Stimulated activated CD4-positive, alpha-beta T cell treated with anti-CD3 and anti-CD28 coated beads, TNF-alpha, amount 100 ng/mL, for 24 hours (primary cell): ENCODE measurements at regions not wholly inside any gene's neighbourhood (a gene's known extent, or its start where the extent isn't known, plus 50 kb on each side); places are given as distances from the start of the nearest gene placed in this dataset.

Experiments used
- DNase-seq, 3 experiments: peaks; one replicate each; pipeline ENCODE4 v3.0.0-alpha.2; 2020; ENCODE audit warnings: low read depth in 3 of 3

DNA sequence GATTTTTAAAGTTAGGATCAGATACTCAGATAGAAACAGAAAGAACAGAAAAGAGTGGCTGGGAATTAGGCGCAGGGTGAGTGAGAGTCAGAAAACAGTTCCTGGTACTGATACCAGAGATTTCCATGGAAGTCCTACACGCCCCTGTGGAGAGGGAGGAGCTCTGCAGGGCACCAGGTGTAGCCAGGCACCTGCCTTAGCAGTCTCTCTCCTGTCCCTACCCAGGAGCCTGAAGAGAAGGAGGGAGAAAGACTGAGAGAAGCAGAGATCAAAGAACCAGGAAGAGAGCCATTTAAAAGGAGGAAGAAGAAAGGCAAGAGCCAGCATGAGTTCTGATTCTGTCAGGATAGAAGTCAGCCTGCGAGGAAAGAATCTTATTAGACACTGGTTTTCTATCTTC is 65.0 kb downstream of the CBLN1 start:
- no peak for DNase-seq

GRCh38 chr16:49213594-49213993 is 68.0 kb downstream of the CBLN1 start:
- no peak for DNase-seq

DNA sequence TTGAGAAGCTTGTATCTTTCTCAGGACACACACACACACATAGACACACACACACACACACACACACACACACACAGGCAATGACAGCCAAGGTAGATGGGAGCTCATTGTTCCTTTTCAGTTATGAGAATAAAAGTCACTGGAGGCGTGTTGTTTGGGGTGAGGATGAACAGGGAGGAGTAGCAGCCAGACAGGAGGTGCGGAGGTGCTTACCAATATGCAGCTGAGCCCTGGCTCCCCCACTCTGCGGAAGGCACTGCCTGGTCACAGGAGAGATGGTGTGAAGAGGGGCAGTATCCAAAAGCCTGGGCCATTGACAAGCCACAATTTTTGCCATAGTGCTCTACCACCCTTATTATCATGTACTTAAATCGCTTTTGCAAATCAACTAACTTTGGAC is 77.4 kb downstream of the CBLN1 start:
- DNase-seq = no peak

GRCh38 chr16:49203361-49203760 is 78.3 kb downstream of the CBLN1 start:
- DNase-seq = no peak

GRCh38 chr16:49201118-49201517 is 80.5 kb downstream of the CBLN1 start:
- DNase-seq = no peak

GRCh38 chr16:49200223-49200820 is 81.3 kb downstream of the CBLN1 start:
- no peak for DNase-seq

- DNase-seq = no peak
These were observed 86.4 kb downstream of the CBLN1 start for GRCh38 chr16:49195237-49195548.

GRCh38 chr16:49194537-49195236 is 87.0 kb downstream of the CBLN1 start:
- DNase-seq = no peak

DNA sequence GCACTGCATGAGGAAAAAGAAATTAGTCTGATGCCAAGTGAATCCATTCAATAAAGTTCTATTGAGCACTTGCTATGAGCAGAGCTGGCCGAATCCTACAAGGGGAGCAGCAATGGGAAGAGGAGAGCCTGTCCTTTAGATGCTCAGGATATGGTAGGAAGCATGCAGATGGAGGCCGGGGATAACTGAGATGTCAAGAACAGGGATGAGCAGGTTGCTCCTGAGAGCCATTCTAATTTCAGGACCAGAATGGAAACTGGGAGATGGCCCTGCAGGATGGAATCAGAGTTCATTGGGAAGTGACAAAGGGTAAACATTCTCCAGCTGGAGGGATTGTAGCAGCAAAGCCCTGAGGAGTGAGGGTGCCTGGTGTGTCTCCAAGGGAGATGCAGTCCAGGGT is 88.0 kb downstream of the CBLN1 start:
- DNase-seq = no peak

- DNase-seq = no peak
These were observed 92.4 kb downstream of the CBLN1 start for GRCh38 chr16:49189286-49189685.

DNA sequence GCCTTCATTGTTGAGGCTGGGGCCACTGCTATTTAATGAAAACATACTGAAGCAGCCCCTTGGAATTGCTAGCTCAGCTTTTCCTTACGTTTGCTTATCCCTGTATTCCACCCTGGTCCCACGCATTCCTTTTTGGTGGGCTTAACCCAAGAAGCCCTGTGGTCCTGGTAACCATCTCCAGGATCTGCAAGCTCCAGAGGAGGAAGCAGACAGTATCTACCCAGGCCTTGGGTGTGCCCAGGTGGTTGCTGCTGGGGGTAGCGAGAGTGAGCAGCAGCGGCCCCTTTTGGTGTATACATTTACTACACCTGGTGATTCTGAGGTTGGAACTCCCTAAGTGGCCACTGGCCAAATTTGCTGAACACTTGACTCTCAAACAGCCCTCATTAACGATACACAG is 97.7 kb downstream of the CBLN1 start:
- no peak for DNase-seq

GRCh38 chr16:49181791-49182518 is 99.7 kb downstream of the CBLN1 start:
- no peak for DNase-seq

GRCh38 chr16:49179714-49180330 is 101.8 kb downstream of the CBLN1 start:
- no peak for DNase-seq

GRCh38 chr16:49168126-49168525 is 113.5 kb downstream of the CBLN1 start:
- no peak for DNase-seq

GRCh38 chr16:49165025-49165424 is 116.6 kb downstream of the CBLN1 start:
- no peak for DNase-seq

DNA sequence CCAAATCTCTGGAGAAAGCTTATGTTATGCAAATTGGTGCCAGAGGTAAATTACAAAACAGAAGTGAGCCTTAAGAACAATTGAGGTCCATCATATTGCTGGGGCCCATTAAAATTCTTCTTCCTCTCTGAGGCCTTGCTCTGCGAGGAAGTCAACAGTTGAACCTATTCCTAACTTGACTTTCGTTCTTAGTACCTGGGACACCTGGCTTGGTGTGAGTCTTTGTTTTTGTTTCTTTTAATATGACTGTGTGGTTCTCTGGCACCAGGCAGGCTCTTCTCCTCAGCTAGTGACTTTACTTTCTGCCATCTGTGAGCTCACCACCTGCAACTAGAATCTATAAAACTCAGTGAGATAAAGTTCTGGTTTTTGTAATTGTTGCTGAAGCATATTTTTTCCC is 120.4 kb downstream of the CBLN1 start:
- DNase-seq = no peak

DNA sequence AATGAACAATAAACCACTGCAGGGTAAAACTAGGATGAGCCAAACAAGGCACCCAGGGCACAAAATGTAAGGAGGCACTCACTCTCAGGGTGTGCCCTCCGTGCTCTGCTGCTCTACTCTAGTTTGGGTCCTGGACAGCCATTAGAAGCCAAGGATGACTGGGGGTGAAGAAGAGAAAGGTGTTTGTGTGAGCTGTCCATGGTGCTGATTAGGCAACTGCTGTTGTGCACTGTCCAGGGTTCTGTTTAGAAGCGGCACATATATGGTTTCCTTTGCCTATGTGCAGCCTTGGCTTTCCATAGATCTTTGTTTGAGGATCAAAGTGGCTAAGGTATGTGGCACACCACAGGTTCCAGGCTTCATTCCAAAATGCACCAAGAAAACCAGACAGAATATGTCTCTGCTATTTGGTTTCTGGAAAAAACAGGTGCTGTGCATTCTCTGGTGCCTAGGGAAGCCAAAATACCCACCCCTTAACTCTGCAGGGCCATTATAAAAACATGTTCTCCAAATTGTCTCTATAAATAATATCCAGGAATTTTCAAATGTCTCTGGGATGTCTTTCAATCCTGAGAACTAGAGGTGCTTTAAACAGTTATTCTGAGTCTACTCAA is 123.5 kb downstream of the CBLN1 start:
- peak in 1 of 3 experiments; percentile 1 for DNase-seq

DNA sequence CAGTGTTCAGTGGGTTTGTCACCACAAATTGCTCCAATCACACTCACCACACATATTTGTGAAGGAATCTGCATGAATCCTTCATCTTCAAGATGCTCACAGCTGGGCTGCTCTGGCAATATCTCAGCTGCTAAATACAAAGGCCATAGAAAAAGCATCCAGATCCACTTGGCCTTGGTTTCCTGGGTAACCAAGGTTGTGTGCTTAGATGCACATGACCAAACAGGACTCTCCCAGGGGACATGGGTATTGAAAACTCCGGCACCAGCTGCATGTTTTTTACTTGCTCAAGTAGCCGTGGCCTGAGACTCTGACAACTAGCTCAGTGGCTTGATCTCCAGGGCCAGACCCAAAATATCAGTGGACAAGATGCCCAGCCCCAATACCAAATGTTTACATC is 131.3 kb downstream of the CBLN1 start:
- no peak for DNase-seq

DNA sequence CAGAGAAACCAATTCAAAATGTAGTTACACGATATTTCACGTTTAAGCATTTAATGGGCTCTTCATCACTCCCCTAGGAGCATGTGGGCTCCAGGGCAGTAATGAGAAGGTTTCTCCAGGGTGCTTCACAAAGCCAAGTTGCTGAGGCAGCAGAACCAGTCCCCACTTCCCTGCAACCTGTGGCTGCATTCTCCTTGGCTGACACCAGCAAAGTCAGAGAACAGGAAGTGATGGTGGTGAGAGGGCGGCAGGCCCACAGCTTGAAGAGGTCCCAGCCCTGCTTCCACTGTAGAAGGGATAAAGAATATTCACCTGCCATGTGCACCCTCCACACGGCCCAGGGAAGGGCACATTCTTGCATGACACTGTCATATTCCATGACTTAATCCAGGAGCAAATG is 133.2 kb downstream of the CBLN1 start:
- no peak for DNase-seq

DNA sequence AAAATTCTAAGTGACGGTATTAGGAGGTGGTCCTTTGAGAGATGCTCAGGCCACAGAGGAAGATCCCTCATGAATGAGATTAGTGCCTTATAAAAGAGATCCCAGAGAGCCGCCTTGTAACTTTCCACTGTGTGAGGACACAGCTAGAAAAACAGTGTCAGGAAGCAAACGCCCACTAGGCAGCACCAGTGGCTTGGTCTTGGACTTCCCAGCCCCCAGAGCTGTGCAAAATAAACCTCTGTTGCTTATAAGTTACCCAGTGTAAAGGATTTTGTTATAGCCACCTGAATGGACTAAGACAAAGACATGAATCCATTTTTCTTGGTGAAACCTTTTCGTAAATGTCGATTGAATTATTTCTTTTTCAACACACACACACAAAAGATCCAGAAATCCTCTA is 141.0 kb downstream of the CBLN1 start:
- DNase-seq = no peak

- DNase-seq = no peak
These were observed 151.2 kb downstream of the CBLN1 start for GRCh38 chr16:49130397-49130796.

DNA sequence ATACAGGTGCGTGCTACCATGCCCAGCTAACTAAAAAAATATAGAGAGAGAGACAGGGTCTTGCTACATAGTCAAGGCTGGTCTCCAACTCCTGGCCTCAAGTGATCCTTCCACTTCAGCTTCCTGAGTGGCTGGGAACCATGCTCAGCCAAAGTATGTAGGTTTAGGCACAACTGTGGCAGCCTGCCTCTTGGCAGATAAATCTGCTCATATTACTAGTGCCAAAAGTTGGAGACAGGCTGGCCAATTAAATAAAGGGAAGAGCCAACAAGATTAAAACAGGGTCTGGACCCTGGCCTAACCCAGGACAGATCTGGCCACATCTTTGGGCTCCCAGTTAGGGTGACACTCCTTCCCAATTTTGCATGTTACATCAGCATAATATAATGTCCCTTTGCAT is 151.7 kb downstream of the CBLN1 start:
- no peak for DNase-seq
